MM.1S (cell line): ENCODE measurements at regions not wholly inside any gene's neighbourhood (a gene's known extent, or its start where the extent isn't known, plus 50 kb on each side); places are given as distances from the start of the nearest gene placed in this dataset.

ENCODE experiments used
- DNase-seq: peaks from one replicate; pipeline ENCODE4 v3.0.0-alpha.2; 2015
- H2AFZ ChIP-seq: fragments of 300-600 bp; sonication (generic); 2 replicates; pipeline ENCODE4 v1.6.0; 2016; ENCODE audit warnings: antibody characterized with exemption, low read length
- H3F3A ChIP-seq: fragments of 300-600 bp; sonication (generic); 2 replicates; pipeline ENCODE4 v1.6.1; 2016; ENCODE audit warnings: mild to moderate bottlenecking, antibody characterized with exemption, low read length, moderate library complexity, mixed read lengths; ENCODE audit not compliant: insufficient read depth
- H3K27ac ChIP-seq: fragments of 300-600 bp; sonication (generic); 2 replicates; pipeline ENCODE4 v1.5.1; 2016; ENCODE audit warnings: mild to moderate bottlenecking, low read length
- H3K27me3 ChIP-seq: fragments of 300-600 bp; sonication (generic); replicated peaks from 2 replicates; pipeline ENCODE4 v1.6.0; 2016; ENCODE audit warnings: low read length; ENCODE audit not compliant: insufficient read depth
- H3K36me3 ChIP-seq: fragments of 300-600 bp; sonication (generic); replicated peaks from 2 replicates; pipeline ENCODE4 v1.6.1; 2016; ENCODE audit warnings: mild to moderate bottlenecking, low read length, mixed read lengths; ENCODE audit not compliant: insufficient read depth
- H3K4me1 ChIP-seq: fragments of 300-600 bp; sonication (generic); 2 replicates; pipeline ENCODE4 v1.6.1; 2016; ENCODE audit warnings: low read length, mixed read lengths
- H3K4me2 ChIP-seq: fragments of 300-600 bp; sonication (generic); 2 replicates; pipeline ENCODE4 v1.6.0; 2016; ENCODE audit warnings: low read depth, low read length
- H3K4me3 ChIP-seq: fragments of 300-600 bp; sonication (generic); 2 replicates; pipeline ENCODE4 v1.5.1; 2016; ENCODE audit warnings: low read length, mixed read lengths
- H3K79me2 ChIP-seq: fragments of 300-600 bp; sonication (generic); 2 replicates; pipeline ENCODE4 v1.6.1; 2016; ENCODE audit warnings: mixed run types, low read length, mixed read lengths
- H3K9ac ChIP-seq: fragments of 300-600 bp; sonication (generic); 2 replicates; pipeline ENCODE4 v1.6.1; 2016; ENCODE audit warnings: low read length, mixed read lengths
- H3K9me2 ChIP-seq: fragments of 300-600 bp; sonication (generic); replicated peaks from 2 replicates; pipeline ENCODE4 v1.6.1; 2016; ENCODE audit warnings: mild to moderate bottlenecking, low read length, mixed read lengths; ENCODE audit not compliant: insufficient read depth
- H3K9me3 ChIP-seq: fragments of 300-600 bp; sonication (generic); replicated peaks from 2 replicates; pipeline ENCODE4 v1.6.1; 2016; ENCODE audit warnings: mild to moderate bottlenecking, low read length, mixed read lengths; ENCODE audit not compliant: insufficient read depth
- H4K20me1 ChIP-seq: fragments of 300-600 bp; sonication (generic); 2 replicates; pipeline ENCODE4 v1.6.1; 2016; ENCODE audit warnings: mild to moderate bottlenecking, low read length, moderate library complexity, mixed read lengths; ENCODE audit not compliant: insufficient read depth
- CTCF ChIP-seq: fragments of 300-600 bp; sonication (generic); IDR thresholded peaks from 2 replicates; pipeline ENCODE4 v1.5.1; 2016; ENCODE audit warnings: antibody characterized with exemption, low read length, mixed read lengths
- EZH2 ChIP-seq: fragments of 300-600 bp; sonication (generic); optimal IDR thresholded peaks from 2 replicates; pipeline ENCODE3; 2017; ENCODE audit warnings: low read depth, mild to moderate bottlenecking, antibody characterized with exemption, low read length, mixed read lengths
- EZH2phosphoT487 ChIP-seq: fragments of 300-600 bp; sonication (generic); IDR thresholded peaks from 2 replicates; pipeline ENCODE4 v1.6.1; 2018; ENCODE audit warnings: antibody characterized with exemption, low read length

- no peak for DNase-seq
Observed at GRCh38 chr14:106062502-106063272, 536.3 kb downstream of the TMEM121 start.

GRCh38 chr14:106067935-106068334 is 541.6 kb downstream of the TMEM121 start:
- no peaks in the 10 kb centered on the region for H3K79me2 ChIP-seq
- no peak overlapping the region for H2AFZ ChIP-seq
- H3K9ac ChIP-seq: no peak overlapping the region
- H3K4me2 ChIP-seq: no peak overlapping the region
- TF ChIP-seq EZH2phosphoT487 (no peak), EZH2 (no peak), CTCF (no peak)
- no peaks in the 10 kb centered on the region for H3F3A ChIP-seq
- H3K27me3 ChIP-seq: no peaks in the 10 kb centered on the region
- no peak for DNase-seq
- H3K4me1 ChIP-seq: no peaks in the 10 kb centered on the region
- no peaks in the 10 kb centered on the region for H3K36me3 ChIP-seq
- H3K9me2 ChIP-seq: no peaks in the 10 kb centered on the region
- no peaks in the 10 kb centered on the region for H4K20me1 ChIP-seq
- no peaks in the 10 kb centered on the region for H3K9me3 ChIP-seq
- H3K27ac ChIP-seq: no peak overlapping the region
- no peak overlapping the region for H3K4me3 ChIP-seq

More at GRCh38 chr14:106062502-106063272, 536.3 kb downstream of the TMEM121 start:
- Histone ChIP-seq H3F3A (no peaks in the 10 kb centered on the region), H3K4me1 (no peaks in the 10 kb centered on the region), H3K36me3 (no peaks in the 10 kb centered on the region), H3K27ac (no peak overlapping the region), H3K9me3 (no peaks in the 10 kb centered on the region), H3K9me2 (no peaks in the 10 kb centered on the region), H3K4me2 (no peak overlapping the region), H3K4me3 (no peak overlapping the region), H3K79me2 (no peaks in the 10 kb centered on the region), H3K9ac (no peak overlapping the region), H2AFZ (no peak overlapping the region), H4K20me1 (no peaks in the 10 kb centered on the region), H3K27me3 (no peaks in the 10 kb centered on the region)
- TF ChIP-seq EZH2 (no peak), CTCF (no peak), EZH2phosphoT487 (no peak)

- TF ChIP-seq EZH2phosphoT487 (no peak), CTCF (no peak), EZH2 (no peak)
- Histone ChIP-seq H3K9me3 (no peaks in the 10 kb centered on the region), H3K27me3 (no peaks in the 10 kb centered on the region), H3K79me2 (no peaks in the 10 kb centered on the region), H3K4me3 (no peak overlapping the region), H3K36me3 (no peaks in the 10 kb centered on the region), H3K4me2 (no peak overlapping the region), H3K4me1 (no peaks in the 10 kb centered on the region), H3K9ac (no peak overlapping the region), H3F3A (no peaks in the 10 kb centered on the region), H3K27ac (no peak overlapping the region), H4K20me1 (no peaks in the 10 kb centered on the region), H3K9me2 (no peaks in the 10 kb centered on the region), H2AFZ (no peak overlapping the region)
- no peak for DNase-seq
Observed at GRCh38 chr14:106069804-106070625, 543.6 kb downstream of the TMEM121 start.
